Keratinocyte (primary cell): ENCODE measurements at regions not wholly inside any gene's neighbourhood (a gene's known extent, or its start where the extent isn't known, plus 50 kb on each side); places are given as distances from the start of the nearest gene placed in this dataset.

Experiments
- DNase-seq: peaks from one replicate; pipeline ENCODE4 v3.0.0-alpha.2; 2011; ENCODE audit warnings: low read depth, missing footprints, low spot score
- FAIRE-seq: peaks from 2 replicates; lab custom pipeline; 2011; peaks lifted over from hg19 to GRCh38; lab: Jason Lieb, UNC
- H2AFZ ChIP-seq: 2 replicates; pipeline ENCODE4 v1.6.0; 2012; ENCODE audit warnings: low read length, control low read depth, inconsistent platforms; ENCODE audit not compliant: control insufficient read depth
- H3K27ac ChIP-seq: 2 replicates; pipeline ENCODE4 v1.5.1; 2011; ENCODE audit warnings: low read length; ENCODE audit not compliant: control insufficient read depth, insufficient read depth
- H3K27me3 ChIP-seq: 3 replicates; pipeline ENCODE4 v1.6.0; 2011; ENCODE audit warnings: low read length; ENCODE audit not compliant: control insufficient read depth, insufficient read depth; ENCODE audit errors: extremely low read depth
- H3K36me3 ChIP-seq, 2 experiments: 2 replicates in 1 of 2; 3 replicates in 1 of 2; pipeline ENCODE4 v1.5.1; 2011; ENCODE audit warnings: low read length in 2 of 2, mild to moderate bottlenecking in 1 of 2; ENCODE audit not compliant: control insufficient read depth in 2 of 2, insufficient read depth in 2 of 2; ENCODE audit errors: extremely low read depth in 1 of 2
- H3K4me1 ChIP-seq: 3 replicates; pipeline ENCODE4 v1.5.1; 2011; ENCODE audit warnings: low read length; ENCODE audit not compliant: control insufficient read depth, insufficient read depth; ENCODE audit errors: extremely low read depth
- H3K4me2 ChIP-seq: 3 replicates; pipeline ENCODE4 v1.6.0; 2011; ENCODE audit warnings: low read depth, low read length; ENCODE audit not compliant: control insufficient read depth, insufficient read depth; ENCODE audit errors: extremely low read depth
- H3K4me3 ChIP-seq, 3 experiments: fragments of 200-600 bp in 1 of 3; sonication (generic) in 1 of 3; 2 replicates in 2 of 3; 3 replicates in 1 of 3; pipeline ENCODE4 v1.5.1; 2011 to 2016; ENCODE audit warnings: low read length in 3 of 3, mild to moderate bottlenecking in 3 of 3, control low read depth in 2 of 3, inconsistent platforms in 1 of 3, low read depth in 1 of 3, mixed read lengths in 1 of 3, mixed run types in 1 of 3, moderate library complexity in 1 of 3; ENCODE audit not compliant: control insufficient read depth in 2 of 3, insufficient read depth in 2 of 3; ENCODE audit errors: extremely low read depth in 1 of 3
- H3K79me2 ChIP-seq: 2 replicates; pipeline ENCODE4 v1.6.0; 2012; ENCODE audit warnings: low read length; ENCODE audit not compliant: control insufficient read depth, insufficient read depth
- H3K9ac ChIP-seq: 3 replicates; pipeline ENCODE4 v1.6.0; 2011; ENCODE audit warnings: low read length; ENCODE audit not compliant: control insufficient read depth, insufficient read depth; ENCODE audit errors: extremely low read depth
- H3K9me1 ChIP-seq: 3 replicates; pipeline ENCODE4 v1.6.0; 2011; ENCODE audit warnings: low read length; ENCODE audit not compliant: control insufficient read depth, insufficient read depth; ENCODE audit errors: extremely low read depth
- H3K9me3 ChIP-seq: 2 replicates; pipeline ENCODE4 v1.5.1; 2012; ENCODE audit warnings: low read depth, low read length; ENCODE audit not compliant: control insufficient read depth
- H4K20me1 ChIP-seq: 3 replicates; pipeline ENCODE4 v1.6.0; 2011; ENCODE audit warnings: low read length; ENCODE audit not compliant: control insufficient read depth, insufficient read depth; ENCODE audit errors: extremely low read depth
- EZH2 ChIP-seq: IDR thresholded peaks from one replicate; pipeline ENCODE4 v1.6.1; 2012; ENCODE audit warnings: inconsistent platforms, mild to moderate bottlenecking, low read length, moderate library complexity
- dilution Hi-C: fragments of 300-500 bp; cut with MboI; formaldehyde crosslinking; loops from one replicate; pipeline ENCODE4 v1.7.0; 2020; ENCODE audit warnings: low sequenced_read_pairs; ENCODE audit not compliant: extremely low pct_ligation_motif_present
- TF ChIP-seq, protein P1 (sequence below), 3 experiments: IDR thresholded peaks in 1 of 3; conservative IDR thresholded peaks in 1 of 3; optimal IDR thresholded peaks in 1 of 3; 2 replicates in 2 of 3; 3 replicates in 1 of 3; pipeline versions ENCODE3 to v1.5.1; 2011; ENCODE audit warnings: low read length in 3 of 3, mild to moderate bottlenecking in 3 of 3, moderate library complexity in 2 of 3, control low read depth in 1 of 3, inconsistent platforms in 1 of 3; ENCODE audit not compliant: insufficient read depth in 2 of 3; ENCODE audit errors: extremely low read depth in 1 of 3

- FAIRE-seq (no peak), DNase-seq (no peak)
- Histone ChIP-seq H4K20me1 (no peaks in the 10 kb centered on the region), H3K36me3 (no peaks in the 10 kb centered on the region), H3K79me2 (no peaks in the 10 kb centered on the region), H3K27me3 (no peaks in the 10 kb centered on the region), H3K4me3 (no peak overlapping the region), H3K9me3 (no peaks in the 10 kb centered on the region), H3K4me1 (no peaks in the 10 kb centered on the region), H2AFZ (no peak overlapping the region), H3K9ac (no peak overlapping the region), H3K4me2 (no peak overlapping the region), H3K27ac (no peak overlapping the region), H3K9me1 (no peaks in the 10 kb centered on the region)
- TF ChIP-seq, protein P1, sequence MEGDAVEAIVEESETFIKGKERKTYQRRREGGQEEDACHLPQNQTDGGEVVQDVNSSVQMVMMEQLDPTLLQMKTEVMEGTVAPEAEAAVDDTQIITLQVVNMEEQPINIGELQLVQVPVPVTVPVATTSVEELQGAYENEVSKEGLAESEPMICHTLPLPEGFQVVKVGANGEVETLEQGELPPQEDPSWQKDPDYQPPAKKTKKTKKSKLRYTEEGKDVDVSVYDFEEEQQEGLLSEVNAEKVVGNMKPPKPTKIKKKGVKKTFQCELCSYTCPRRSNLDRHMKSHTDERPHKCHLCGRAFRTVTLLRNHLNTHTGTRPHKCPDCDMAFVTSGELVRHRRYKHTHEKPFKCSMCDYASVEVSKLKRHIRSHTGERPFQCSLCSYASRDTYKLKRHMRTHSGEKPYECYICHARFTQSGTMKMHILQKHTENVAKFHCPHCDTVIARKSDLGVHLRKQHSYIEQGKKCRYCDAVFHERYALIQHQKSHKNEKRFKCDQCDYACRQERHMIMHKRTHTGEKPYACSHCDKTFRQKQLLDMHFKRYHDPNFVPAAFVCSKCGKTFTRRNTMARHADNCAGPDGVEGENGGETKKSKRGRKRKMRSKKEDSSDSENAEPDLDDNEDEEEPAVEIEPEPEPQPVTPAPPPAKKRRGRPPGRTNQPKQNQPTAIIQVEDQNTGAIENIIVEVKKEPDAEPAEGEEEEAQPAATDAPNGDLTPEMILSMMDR (optimal IDR thresholded peaks at IDR 0.05 in 1 of 3, IDR thresholded peaks at IDR 0.05 in 1 of 3, conservative IDR thresholded peaks at IDR 0.05 in 1 of 3; ENCODE audit: extremely low read depth in 1 of 3, insufficient read depth in 2 of 3, low read length in 3 of 3): no peak
- TF ChIP-seq EZH2: no peak
- dilution Hi-C loops: no loop called here
Observed at GRCh38 chr5:100188339-100188738, 346.8 kb upstream of the FAM174A start.

GRCh38 chr5:100186181-100186580 lies 349.0 kb upstream of the FAM174A start:
- Histone ChIP-seq H2AFZ (no peak overlapping the region), H3K4me3 (no peak overlapping the region), H3K9me3 (no peaks in the 10 kb centered on the region), H3K79me2 (no peaks in the 10 kb centered on the region), H4K20me1 (no peaks in the 10 kb centered on the region), H3K9ac (no peak overlapping the region), H3K9me1 (no peaks in the 10 kb centered on the region), H3K4me2 (no peak overlapping the region), H3K27ac (no peak overlapping the region), H3K36me3 (no peaks in the 10 kb centered on the region), H3K27me3 (no peaks in the 10 kb centered on the region), H3K4me1 (no peaks in the 10 kb centered on the region)
- TF ChIP-seq, protein P1 (optimal IDR thresholded peaks at IDR 0.05 in 1 of 3, IDR thresholded peaks at IDR 0.05 in 1 of 3, conservative IDR thresholded peaks at IDR 0.05 in 1 of 3; ENCODE audit: extremely low read depth in 1 of 3, insufficient read depth in 2 of 3, low read length in 3 of 3): no peak
- no peak for TF ChIP-seq EZH2
- dilution Hi-C loops: no loop called here
- FAIRE-seq (no peak), DNase-seq (no peak)
